Cardiac septum (tissue), 1 donor: ENCODE measurements at regions not wholly inside any gene's neighbourhood (a gene's known extent, or its start where the extent isn't known, plus 50 kb on each side); places are given as distances from the start of the nearest gene placed in this dataset.
"Not testable (repeated sequence)": the region's sequence is repeated elsewhere in the genome, so short reads cannot be mapped to it uniquely, and the experiment has no call there.

ENCODE experiments used
- DNase-seq: peaks from one replicate; pipeline ENCODE4 v3.0.0-alpha.2; 2020; ENCODE audit warnings: low spot score
- intact Hi-C: fragments of 100-400 bp; cut with DNase I; formaldehyde crosslinking; loops from one replicate; pipeline ENCODE4 v1.14.0; 2022
- donor health status: DM: no; HTN: no; CAD: no.

GRCh38 chr6:27777614-27778355, 134.4 kb downstream of the OR2B2 start:
- intact Hi-C loops: no loop called here
- DNase-seq: no peak

- no peak for DNase-seq
- intact Hi-C loops: no loop called here
Measured at GRCh38 chr6:27777126-27777525, 135.1 kb downstream of the OR2B2 start.

- no peak for DNase-seq
- intact Hi-C loops: no loop called here
Measured at GRCh38 chr6:27776504-27776903, 135.7 kb downstream of the OR2B2 start.

- DNase-seq: no peak
- intact Hi-C loops: no loop called here
Measured at GRCh38 chr6:27775796-27776184, 136.4 kb downstream of the OR2B2 start.

- DNase-seq, intact Hi-C loops: not testable (repeated sequence)
Measured at GRCh38 chr6:27775138-27775795, 136.9 kb downstream of the OR2B2 start.

- not testable (repeated sequence) for DNase-seq
- intact Hi-C loops: loop anchor here (5.0 kb wide), 1 partner anchor 123 kb away; no protein-coding TSS in a partner anchor
Measured at GRCh38 chr6:27774264-27774600, 138.0 kb downstream of the OR2B2 start.

GRCh38 chr6:27773542-27774263, 138.5 kb downstream of the OR2B2 start:
- not testable (repeated sequence) for DNase-seq
- intact Hi-C loops: loop anchor here (5.0 kb wide), 1 partner anchor 124 kb away; no protein-coding TSS in a partner anchor

GRCh38 chr6:27772261-27773001, 139.8 kb downstream of the OR2B2 start:
- DNase-seq: peak; percentile 93
- intact Hi-C loops: loop anchor here (5.0 kb wide), 1 partner anchor 125 kb away; no protein-coding TSS in a partner anchor

- no peak for DNase-seq
- intact Hi-C loops: loop anchor here (5.0 kb wide), 1 partner anchor 126 kb away; no protein-coding TSS in a partner anchor
Measured at GRCh38 chr6:27771235-27771634, 141.0 kb downstream of the OR2B2 start.

- DNase-seq: no peak
- intact Hi-C loops: loop anchor here (5.0 kb wide), 1 partner anchor 127 kb away; no protein-coding TSS in a partner anchor
Measured at GRCh38 chr6:27770724-27771123, 141.5 kb downstream of the OR2B2 start.

- DNase-seq: no peak
- intact Hi-C loops: no loop called here
Measured at GRCh38 chr6:27768556-27768955, 143.6 kb downstream of the OR2B2 start.

GRCh38 chr6:27767851-27768250, 144.3 kb downstream of the OR2B2 start:
- intact Hi-C loops: no loop called here

GRCh38 chr6:27766405-27766804, 145.8 kb downstream of the OR2B2 start:
- no peak for DNase-seq
- intact Hi-C loops: no loop called here

More at GRCh38 chr6:27767851-27768250, 144.3 kb downstream of the OR2B2 start:
- DNase-seq: no peak

- intact Hi-C loops: no loop called here
- DNase-seq: no peak
Measured at GRCh38 chr6:27765028-27765590, 147.1 kb downstream of the OR2B2 start.

- intact Hi-C loops: no loop called here
- DNase-seq: no peak
Measured at GRCh38 chr6:27761391-27761790, 150.8 kb downstream of the OR2B2 start.

- intact Hi-C loops: no loop called here
- DNase-seq: no peak
Measured at GRCh38 chr6:27760464-27760863, 151.7 kb downstream of the OR2B2 start.

GRCh38 chr6:27759930-27760329, 152.3 kb downstream of the OR2B2 start:
- no peak for DNase-seq
- intact Hi-C loops: no loop called here

- intact Hi-C loops: no loop called here
- DNase-seq: no peak
Measured at GRCh38 chr6:27758491-27758890, 153.7 kb downstream of the OR2B2 start.

- no peak for DNase-seq
- intact Hi-C loops: no loop called here
Measured at GRCh38 chr6:27757307-27757706, 154.9 kb downstream of the OR2B2 start.
